PC-3 (cell line): ENCODE measurements at regions not wholly inside any gene's neighbourhood (a gene's known extent, or its start where the extent isn't known, plus 50 kb on each side); places are given as distances from the start of the nearest gene placed in this dataset.

Experiments used
- CTCF ChIP-seq: fragments of 300-600 bp; sonication (generic); conservative IDR thresholded peaks from 2 replicates; pipeline ENCODE4 v1.5.1; 2017; ENCODE audit warnings: antibody characterized with exemption, low read depth, mild to moderate bottlenecking, low read length
- EZH2 ChIP-seq: fragments of 300-600 bp; sonication (generic); IDR thresholded peaks from one replicate; pipeline ENCODE4 v1.6.1; 2017; ENCODE audit warnings: antibody characterized with exemption, mild to moderate bottlenecking, low read length; ENCODE audit not compliant: unreplicated experiment

- no peak for TF ChIP-seq EZH2
- TF ChIP-seq CTCF, result no peak
These were observed 150.1 kb upstream of the SHH start for GRCh38 chr7:155962191-155962967.
